Hepatocyte (in vitro differentiated cells): ENCODE measurements at regions not wholly inside any gene's neighbourhood (a gene's known extent, or its start where the extent isn't known, plus 50 kb on each side); places are given as distances from the start of the nearest gene placed in this dataset.
"Not testable (repeated sequence)": the region's sequence is repeated elsewhere in the genome, so short reads cannot be mapped to it uniquely, and the experiment has no call there.

Experiments
- DNase-seq: peaks from one replicate; pipeline ENCODE4 v3.0.0-alpha.2; 2016; ENCODE audit warnings: low spot score
- H2AFZ ChIP-seq: fragments of 200-600 bp; sonication (generic); 2 replicates; pipeline ENCODE4 v1.6.0; 2016; ENCODE audit warnings: antibody characterized with exemption, mild to moderate bottlenecking
- H3K27ac ChIP-seq: fragments of 200-600 bp; sonication (generic); 2 replicates; pipeline ENCODE4 v1.5.1; 2016; ENCODE audit warnings: mild to moderate bottlenecking
- H3K27me3 ChIP-seq: fragments of 200-600 bp; sonication (generic); 2 replicates; pipeline ENCODE4 v1.6.1; 2016
- H3K36me3 ChIP-seq: fragments of 200-600 bp; sonication (generic); replicated peaks from 2 replicates; pipeline ENCODE4 v1.5.1; 2016; ENCODE audit warnings: low read depth; ENCODE audit not compliant: insufficient read depth
- H3K4me1 ChIP-seq: fragments of 200-600 bp; sonication (generic); 2 replicates; pipeline ENCODE4 v1.5.1; 2016; ENCODE audit warnings: mild to moderate bottlenecking, moderate library complexity; ENCODE audit not compliant: insufficient read depth
- H3K4me2 ChIP-seq: fragments of 200-600 bp; sonication (generic); 2 replicates; pipeline ENCODE4 v1.6.0; 2016
- H3K4me3 ChIP-seq: fragments of 200-600 bp; sonication (generic); 2 replicates; pipeline ENCODE4 v1.5.1; 2016; ENCODE audit warnings: mild to moderate bottlenecking
- H3K79me2 ChIP-seq: fragments of 200-600 bp; sonication (generic); 2 replicates; pipeline ENCODE4 v1.6.0; 2017; ENCODE audit warnings: mild to moderate bottlenecking
- H3K9me2 ChIP-seq: fragments of 200-600 bp; sonication (generic); replicated peaks from 2 replicates; pipeline ENCODE4 v1.6.0; 2017; ENCODE audit warnings: mild to moderate bottlenecking; ENCODE audit not compliant: insufficient read depth
- H3K9me3 ChIP-seq: fragments of 200-600 bp; sonication (generic); 2 replicates; pipeline ENCODE4 v1.5.1; 2016; ENCODE audit warnings: low read depth, mild to moderate bottlenecking
- H4K20me1 ChIP-seq: fragments of 200-600 bp; sonication (generic); 2 replicates; pipeline ENCODE4 v1.6.0; 2016; ENCODE audit warnings: mild to moderate bottlenecking; ENCODE audit not compliant: insufficient read depth, poor library complexity, severe bottlenecking
- CTCF ChIP-seq: fragments of 200-600 bp; sonication (generic); IDR thresholded peaks from 2 replicates; pipeline ENCODE4 v1.5.1; 2016; ENCODE audit warnings: antibody characterized with exemption, mild to moderate bottlenecking; ENCODE audit not compliant: poor library complexity
- EZH2 ChIP-seq: fragments of 200-600 bp; sonication (generic); IDR thresholded peaks from 2 replicates; pipeline ENCODE4 v1.6.1; 2016; ENCODE audit warnings: antibody characterized with exemption, mild to moderate bottlenecking, borderline replicate concordance
- EZH2phosphoT487 ChIP-seq: fragments of 200-600 bp; sonication (generic); IDR thresholded peaks from one replicate; pipeline ENCODE4 v1.6.1; 2018; ENCODE audit warnings: antibody characterized with exemption, mild to moderate bottlenecking, low read depth, moderate library complexity; ENCODE audit not compliant: unreplicated experiment, severe bottlenecking
- WGBS: methylation state at CpG from one replicate; pipeline ENCODE4 v1.1.6; 2016; ENCODE audit warnings: low lambda C conversion rate; ENCODE audit errors: missing lambda C conversion rate; 5-methylcytosine and 5-hydroxymethylcytosine counted together

- Histone ChIP-seq H2AFZ (no peak overlapping the region), H3K9me3 (peaks cover 5% of the 10 kb centered on the region), H3K27me3 (no peaks in the 10 kb centered on the region), H4K20me1 (no peaks in the 10 kb centered on the region), H3K4me1 (peaks cover 5% of the 10 kb centered on the region), H3K9me2 (no peaks in the 10 kb centered on the region), H3K4me2 (no peak overlapping the region), H3K79me2 (peaks cover 29% of the 10 kb centered on the region), H3K27ac (no peak overlapping the region), H3K4me3 (no peak overlapping the region), H3K36me3 (no peaks in the 10 kb centered on the region)
- no peak for TF ChIP-seq EZH2phosphoT487
- no peak for TF ChIP-seq CTCF
- TF ChIP-seq EZH2 = no peak
- DNase-seq = no peak
- whole genome bisulfite sequencing = 97% methylated on average over 4 of the region's 4 CpGs
Observed at GRCh38 chr6:144667532-144668503, 382.7 kb downstream of the UTRN start.

GRCh38 chr6:144670259-144670658, 385.1 kb downstream of the UTRN start:
- not testable (repeated sequence) for H3K4me2 ChIP-seq, H3K4me3 ChIP-seq, H3K36me3 ChIP-seq, H3K27me3 ChIP-seq, H3K4me1 ChIP-seq, H4K20me1 ChIP-seq, H2AFZ ChIP-seq, H3K9me2 ChIP-seq, DNase-seq, H3K27ac ChIP-seq
- peaks cover 22% of the 10 kb centered on the region for H3K79me2 ChIP-seq
- WGBS = 96% methylated on average over 1 of the region's 1 CpG
- H3K9me3 ChIP-seq = peaks cover 15% of the 10 kb centered on the region

- TF ChIP-seq EZH2 (no peak), EZH2phosphoT487 (no peak)
- no peak overlapping the region for H3K27ac ChIP-seq
- no peaks in the 10 kb centered on the region for H3K9me2 ChIP-seq
- no peak for DNase-seq
- no peaks in the 10 kb centered on the region for H3K36me3 ChIP-seq
- no peak overlapping the region for H3K4me3 ChIP-seq
- H3K4me2 ChIP-seq = no peak overlapping the region
- H2AFZ ChIP-seq = no peak overlapping the region
- 94% methylated on average over 3 of the region's 3 CpGs for WGBS
- H4K20me1 ChIP-seq = no peaks in the 10 kb centered on the region
- no peaks in the 10 kb centered on the region for H3K27me3 ChIP-seq
- peaks cover 15% of the 10 kb centered on the region for H3K9me3 ChIP-seq
- H3K79me2 ChIP-seq = peaks cover 18% of the 10 kb centered on the region
- no peaks in the 10 kb centered on the region for H3K4me1 ChIP-seq
Observed at GRCh38 chr6:144673807-144674206, 388.7 kb downstream of the UTRN start.

- Histone ChIP-seq H3K27ac (no peak overlapping the region), H3K36me3 (no peaks in the 10 kb centered on the region), H2AFZ (no peak overlapping the region), H4K20me1 (no peaks in the 10 kb centered on the region), H3K4me2 (no peak overlapping the region), H3K9me2 (no peaks in the 10 kb centered on the region), H3K4me3 (no peak overlapping the region), H3K4me1 (no peaks in the 10 kb centered on the region), H3K9me3 (peaks cover 15% of the 10 kb centered on the region), H3K27me3 (no peaks in the 10 kb centered on the region), H3K79me2 (peaks cover 15% of the 10 kb centered on the region)
- peak; percentile 34 for DNase-seq
- TF ChIP-seq EZH2phosphoT487 (no peak), CTCF (no peak), EZH2 (no peak)
- 84% methylated on average over 6 of the region's 6 CpGs for WGBS
Observed at GRCh38 chr6:144675231-144675861, 390.2 kb downstream of the UTRN start.

- H3K4me3 ChIP-seq, H3K27me3 ChIP-seq, H3K9me2 ChIP-seq, H3K36me3 ChIP-seq, H3K4me1 ChIP-seq, H3K79me2 ChIP-seq, H3K27ac ChIP-seq, H3K4me2 ChIP-seq, DNase-seq, H2AFZ ChIP-seq, H4K20me1 ChIP-seq: not testable (repeated sequence)
- WGBS = 90% methylated on average over 3 of the region's 3 CpGs
- peaks cover 15% of the 10 kb centered on the region for H3K9me3 ChIP-seq
Observed at GRCh38 chr6:144676310-144676709, 391.2 kb downstream of the UTRN start.

GRCh38 chr6:144677263-144677662, 392.1 kb downstream of the UTRN start:
- H3K9me2 ChIP-seq, H3K27ac ChIP-seq, DNase-seq, H3K4me2 ChIP-seq, H3K79me2 ChIP-seq, H3K27me3 ChIP-seq, H2AFZ ChIP-seq, H4K20me1 ChIP-seq, H3K4me1 ChIP-seq, H3K36me3 ChIP-seq, H3K4me3 ChIP-seq: not testable (repeated sequence)
- H3K9me3 ChIP-seq = peaks cover 15% of the 10 kb centered on the region
- WGBS = 100% methylated on average over 4 of the region's 4 CpGs
